Activated CD4-positive, alpha-beta T cell treated with anti-CD3 and anti-CD28 coated beads, Interleukin-2, amount 50 U/mL, for 4 hours (primary cell): ENCODE measurements at regions not wholly inside any gene's neighbourhood (a gene's known extent, or its start where the extent isn't known, plus 50 kb on each side); places are given as distances from the start of the nearest gene placed in this dataset.
"Not testable (repeated sequence)": the region's sequence is repeated elsewhere in the genome, so short reads cannot be mapped to it uniquely, and the experiment has no call there.

Experiments used
- DNase-seq, 2 experiments: peaks; one replicate each; pipeline ENCODE4 v3.0.0-alpha.2; 2020

DNA sequence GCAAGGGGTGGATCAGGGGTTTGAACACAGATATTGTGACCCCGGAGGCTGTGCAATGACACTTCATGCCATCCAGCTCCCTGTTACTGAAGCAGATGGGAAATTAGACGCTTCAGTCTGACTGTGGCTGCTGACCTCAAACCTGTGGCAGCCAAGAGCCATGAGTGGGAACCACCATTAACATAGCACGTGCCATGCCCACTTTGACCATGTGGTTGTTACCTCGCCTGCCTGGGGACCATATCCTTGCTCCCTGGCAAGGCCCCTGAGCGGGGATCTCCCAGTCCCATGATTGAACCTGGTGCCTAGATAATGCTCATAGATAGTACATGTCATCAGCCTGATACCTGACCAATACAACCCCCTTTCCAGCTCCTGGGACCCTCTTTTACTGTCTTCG lies 68.9 kb downstream of the CYP26B1 start:
- DNase-seq = no peak

DNA sequence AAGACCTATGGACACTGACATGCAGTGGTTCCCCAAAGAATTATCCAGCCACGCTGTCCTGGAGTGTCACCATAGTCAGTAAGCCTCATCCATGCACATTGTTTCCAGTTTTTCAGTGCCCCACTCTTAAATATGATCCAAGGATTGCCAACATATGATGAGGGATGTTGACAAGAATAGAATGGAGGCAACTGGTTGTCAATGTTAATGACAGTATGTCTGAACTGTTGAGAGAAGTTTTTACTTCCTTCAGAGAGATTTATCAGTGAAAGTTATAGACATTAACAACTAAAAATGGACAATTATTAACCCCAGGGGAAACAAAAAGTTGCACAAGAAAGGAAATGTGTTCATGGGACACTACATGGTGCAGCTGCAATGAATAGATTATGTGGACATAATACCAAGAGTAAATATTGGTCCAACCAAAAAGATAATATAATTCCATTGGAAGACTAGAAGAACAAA lies 69.9 kb downstream of the CYP26B1 start:
- no peak for DNase-seq

DNA sequence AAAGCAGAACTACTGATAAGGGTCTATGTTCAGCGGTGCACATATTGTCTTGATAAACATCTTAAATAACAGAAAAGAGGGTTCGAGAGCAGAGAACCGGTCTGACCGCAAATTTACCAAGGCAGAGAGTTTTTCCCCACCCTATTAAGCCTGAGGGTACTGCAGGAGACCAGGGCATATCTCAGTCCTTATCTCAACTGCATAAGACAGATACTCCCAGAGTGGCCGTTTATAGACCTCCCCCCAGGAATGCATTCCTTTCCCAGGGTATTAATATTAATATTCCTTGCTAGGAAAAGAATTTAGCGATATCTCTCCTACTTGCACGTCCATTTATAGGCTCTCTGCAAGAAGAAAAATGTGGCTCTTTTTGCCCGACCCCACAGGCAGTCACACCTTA lies 74.3 kb downstream of the CYP26B1 start:
- not testable (repeated sequence) for DNase-seq

DNA sequence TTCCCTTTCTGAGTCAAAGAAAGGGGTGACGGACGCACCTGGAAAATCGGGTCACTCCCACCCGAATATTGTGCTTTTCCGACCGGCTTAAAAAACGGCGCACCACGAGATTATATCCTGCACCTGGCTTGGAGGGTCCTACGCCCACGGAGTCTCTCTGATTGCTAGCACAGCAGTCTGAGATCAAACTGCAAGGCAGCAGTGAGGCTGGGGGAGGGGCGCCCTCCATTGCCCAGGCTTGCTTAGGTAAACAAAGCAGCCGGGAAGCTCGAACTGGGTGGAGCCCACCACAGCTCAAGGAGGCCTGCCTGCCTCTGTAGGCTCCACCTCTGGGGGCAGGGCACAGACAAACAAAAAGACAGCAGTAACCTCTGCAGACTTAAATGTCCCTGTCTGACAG lies 83.5 kb downstream of the CYP26B1 start:
- not testable (repeated sequence) for DNase-seq

DNA sequence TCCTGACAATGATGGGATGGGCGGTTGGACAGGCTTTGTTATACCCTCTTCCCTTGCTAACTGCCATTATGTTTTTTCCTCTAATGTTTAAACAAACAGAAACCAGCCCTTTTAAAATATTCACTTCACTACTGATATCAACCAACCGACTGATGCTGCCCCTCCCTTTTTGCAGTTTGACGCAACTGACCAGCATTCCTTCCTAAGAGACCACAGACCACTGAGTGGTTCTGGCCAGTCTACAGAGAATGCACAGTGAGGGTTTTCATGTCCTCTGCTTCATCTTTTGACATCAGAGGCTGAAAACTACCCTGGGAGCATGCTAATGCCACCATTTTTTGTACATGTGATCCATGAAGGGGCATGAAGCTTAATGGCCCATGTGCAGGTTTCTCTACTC lies 85.3 kb downstream of the CYP26B1 start:
- DNase-seq = no peak

DNA sequence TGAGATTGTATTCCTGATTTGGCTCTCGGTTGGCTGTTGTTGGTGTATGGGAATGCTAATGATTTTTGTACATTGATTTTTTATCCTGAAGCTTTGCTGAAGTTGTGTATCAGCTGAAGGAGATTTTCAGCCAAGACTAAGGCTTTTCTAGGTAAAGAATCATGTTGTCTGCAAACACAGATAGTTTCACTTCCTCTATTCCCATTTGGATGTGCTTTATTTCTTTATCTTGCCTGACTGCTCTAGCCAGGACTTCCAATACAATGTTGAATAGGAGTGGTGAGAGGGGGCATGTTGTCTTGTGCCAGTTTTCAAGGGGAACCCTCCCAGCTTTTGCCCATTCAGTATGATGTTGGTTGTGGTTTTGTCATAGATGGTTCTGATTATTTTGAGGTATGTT lies 90.4 kb downstream of the CYP26B1 start:
- DNase-seq = no peak

DNA sequence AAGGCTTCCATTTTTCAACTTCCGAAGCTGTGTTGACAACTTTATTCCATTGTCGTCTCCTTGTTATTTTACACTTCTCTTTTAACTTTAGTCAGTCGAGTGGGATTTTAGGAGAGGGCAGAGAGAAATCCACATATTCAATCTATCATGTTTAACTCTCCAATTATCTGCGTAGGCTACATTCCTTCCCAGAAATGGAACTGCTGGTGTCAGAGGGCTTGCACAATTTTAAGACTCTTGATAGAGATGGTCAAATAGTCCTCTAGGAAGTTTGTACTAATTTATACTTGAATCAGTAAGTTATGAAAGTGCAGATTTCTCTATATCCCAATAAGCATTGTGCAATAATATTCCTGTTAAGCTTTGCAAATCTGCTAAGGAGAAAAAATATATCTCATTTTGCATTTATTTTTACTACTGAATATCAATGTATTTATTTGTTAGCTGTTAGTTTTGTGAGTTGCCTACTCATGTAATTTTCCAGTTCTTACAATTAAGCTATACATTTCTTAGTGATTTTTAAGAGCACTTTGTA lies 95.6 kb downstream of the CYP26B1 start:
- DNase-seq = no peak

DNA sequence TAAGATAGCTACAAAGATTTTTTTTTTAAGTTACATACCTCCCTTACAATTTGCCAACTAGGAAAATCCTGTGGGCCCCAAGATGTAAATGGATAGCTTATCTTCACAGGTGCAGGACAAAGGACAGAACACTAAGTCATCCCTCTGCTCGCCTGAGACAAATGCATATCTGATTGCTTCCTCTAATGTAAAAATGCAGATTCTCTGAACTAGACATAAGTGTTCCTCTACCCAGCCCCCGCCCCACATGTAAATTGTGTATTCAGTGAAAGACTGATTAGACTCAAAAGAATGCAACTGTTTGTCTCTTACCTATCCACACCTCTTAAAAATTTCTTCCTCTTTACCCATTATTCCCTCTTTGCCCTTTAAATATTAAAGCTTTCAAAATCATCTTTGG lies 96.5 kb downstream of the CYP26B1 start:
- DNase-seq = no peak

DNA sequence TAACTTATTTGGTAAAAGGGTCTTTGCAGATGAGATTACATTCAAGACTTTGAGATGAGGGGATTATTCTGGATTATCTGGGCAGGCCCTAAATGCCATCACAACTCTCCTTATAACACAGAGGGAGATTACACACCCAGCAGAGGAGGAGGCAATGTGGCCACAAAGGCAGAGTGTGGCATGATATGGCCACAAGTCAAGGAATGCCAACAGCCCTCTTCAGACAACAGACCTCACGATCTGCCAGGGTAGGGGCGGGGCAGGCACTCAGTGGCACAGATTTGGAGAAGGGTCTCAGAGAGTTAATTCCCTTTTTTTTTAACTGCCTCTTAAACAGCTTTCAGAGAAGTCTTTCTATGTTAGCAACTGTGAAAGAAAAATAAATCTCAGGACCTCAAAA lies 96.9 kb downstream of the CYP26B1 start:
- DNase-seq = no peak

DNA sequence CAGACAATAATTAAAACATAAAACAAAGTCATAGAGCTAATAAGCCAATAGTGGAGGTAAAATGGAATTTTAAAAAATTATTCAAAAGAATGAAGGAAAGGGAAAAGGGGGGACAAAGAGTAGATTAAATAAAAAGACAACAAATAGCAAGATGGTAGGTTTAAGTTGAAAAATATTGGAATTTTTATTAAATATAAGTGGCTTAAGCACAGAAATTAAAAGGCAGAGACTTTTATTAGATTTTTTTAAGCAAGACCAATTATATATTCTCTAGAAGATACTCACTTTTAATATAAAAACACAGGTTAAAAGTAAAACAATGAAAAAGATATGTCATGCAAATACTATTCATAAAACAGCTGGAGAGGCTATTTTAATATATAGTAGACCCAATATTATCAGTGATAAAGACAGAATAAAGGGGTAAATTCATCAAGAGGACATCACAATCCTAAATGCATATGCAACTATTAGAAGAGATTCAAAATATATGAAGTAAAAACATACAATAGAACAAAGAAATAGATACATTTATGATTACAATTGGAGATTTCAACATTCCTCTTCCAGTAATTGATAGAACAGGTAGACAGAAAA lies 98.7 kb downstream of the CYP26B1 start:
- no peak for DNase-seq

DNA sequence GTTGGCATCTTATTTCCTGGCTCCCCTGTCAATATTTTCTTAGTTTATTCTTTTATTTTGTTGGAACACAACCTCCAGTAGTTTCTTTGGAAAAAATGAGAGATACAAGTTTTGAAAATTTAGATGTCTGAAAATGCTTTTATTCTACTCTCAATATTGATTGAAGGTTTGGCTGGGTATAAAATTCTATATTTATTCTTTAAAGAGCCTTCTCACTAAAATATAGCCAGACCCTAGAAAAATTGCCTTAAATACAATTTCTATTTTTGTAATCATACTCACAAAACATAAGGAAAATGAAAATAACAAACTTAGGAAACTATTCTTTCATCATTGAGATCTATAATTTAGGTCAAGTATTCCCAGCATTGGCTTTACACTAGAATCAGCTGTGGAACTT lies 103.7 kb downstream of the CYP26B1 start:
- DNase-seq = no peak

DNA sequence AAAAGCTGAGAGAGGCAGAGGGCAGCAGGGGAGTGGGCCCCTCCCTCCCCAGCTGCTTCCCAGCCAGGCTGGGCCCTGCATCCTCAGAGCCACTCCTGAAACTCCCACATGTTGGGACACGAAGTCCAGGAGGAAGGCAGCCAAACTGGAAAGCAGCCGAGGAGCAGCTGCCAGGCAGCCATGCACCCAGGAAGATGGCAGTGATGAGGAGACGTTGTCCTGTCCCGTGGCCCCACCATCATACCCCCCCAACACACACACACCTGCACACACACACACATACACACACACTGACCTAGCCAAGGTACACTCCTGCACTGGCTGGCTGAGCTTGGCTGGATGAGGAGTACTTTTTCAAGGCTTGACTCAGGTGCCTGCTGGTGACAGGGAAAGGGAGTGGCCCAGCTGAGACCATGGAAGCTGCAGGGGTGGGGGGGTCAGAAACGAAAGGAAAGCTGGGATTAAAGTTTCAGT lies 106.0 kb downstream of the CYP26B1 start:
- DNase-seq = no peak

DNA sequence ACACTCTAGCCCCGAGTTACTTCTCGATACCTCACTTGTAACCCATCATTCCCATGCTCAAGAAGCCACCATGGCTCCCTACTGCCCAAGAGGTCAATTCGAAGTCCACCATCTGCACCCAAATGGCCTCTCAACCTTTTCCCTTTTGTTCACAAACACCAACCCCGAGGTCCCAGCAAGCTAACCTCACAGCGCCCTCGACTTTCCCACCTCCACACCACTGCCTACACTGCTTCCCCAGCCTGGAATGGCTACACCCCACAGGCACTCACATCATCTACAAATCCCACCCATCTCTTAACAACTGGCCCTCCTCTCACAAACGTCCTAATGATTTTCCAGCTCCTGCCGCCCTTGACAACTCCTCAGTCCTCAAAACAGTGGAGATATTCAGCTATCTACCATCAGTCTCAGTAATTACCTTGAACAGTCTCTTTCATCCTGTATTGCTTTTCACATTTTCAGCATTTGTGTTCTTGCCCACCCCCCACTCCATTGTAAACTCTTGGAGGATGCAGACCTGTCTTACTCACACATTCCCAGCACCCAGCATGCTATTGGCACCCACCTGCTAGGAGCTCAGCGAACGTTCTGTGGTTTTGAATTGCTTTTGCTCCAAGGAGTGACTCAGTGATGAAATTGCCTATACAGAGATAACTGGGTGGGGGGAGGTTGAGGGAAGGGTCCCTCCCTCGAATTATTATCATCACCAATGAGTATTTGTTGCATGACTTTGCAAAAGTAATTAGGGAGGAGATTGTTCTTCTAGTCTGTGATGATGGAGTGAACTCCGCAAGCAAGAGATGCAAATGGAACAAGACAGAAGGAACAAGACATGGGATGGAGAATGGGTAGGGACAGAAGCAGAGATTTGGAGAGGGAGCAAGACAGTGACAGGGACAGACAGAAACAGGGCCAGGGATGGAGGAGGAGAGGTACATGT lies 106.8 kb downstream of the CYP26B1 start:
- DNase-seq = no peak

DNA sequence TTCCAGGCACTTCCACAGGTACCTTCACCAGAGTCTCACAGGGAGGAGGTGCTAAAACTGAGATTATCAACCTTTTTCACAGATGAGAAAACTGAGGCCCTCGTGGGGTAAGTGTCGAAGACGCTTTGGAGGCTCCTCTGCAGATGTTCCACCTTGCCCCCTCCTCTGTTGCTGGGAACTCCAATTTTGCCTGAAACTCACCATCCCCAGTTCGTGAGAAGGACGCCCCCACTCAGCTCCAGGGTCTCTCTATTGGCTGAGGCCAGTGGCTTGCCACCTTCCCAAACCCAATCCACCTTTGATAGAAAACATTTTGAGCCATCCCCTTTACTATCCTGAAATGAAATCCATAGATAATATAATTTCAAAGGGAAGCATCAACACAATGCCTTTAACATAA lies 109.1 kb downstream of the CYP26B1 start:
- no peak for DNase-seq

DNA sequence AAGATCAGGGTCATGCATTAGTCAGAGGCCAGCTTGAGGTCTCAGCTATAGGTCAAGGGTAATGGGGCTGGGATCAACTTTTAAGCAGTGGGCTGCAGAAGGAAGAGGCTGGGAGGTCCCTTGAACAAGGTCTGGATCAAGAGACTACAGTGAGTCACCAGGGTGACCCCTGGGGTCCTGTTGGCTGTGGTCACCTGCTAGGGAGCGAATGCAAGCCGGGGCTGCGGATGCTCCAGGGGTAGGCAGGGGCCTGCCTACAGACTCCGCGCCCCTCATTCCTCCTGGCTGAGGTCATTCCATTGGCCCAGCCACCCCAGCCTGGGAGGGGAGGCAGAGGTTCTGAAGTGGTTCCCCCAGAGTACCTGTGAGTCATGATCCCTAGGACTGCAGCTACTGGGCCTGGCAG lies 110.4 kb downstream of the CYP26B1 start:
- DNase-seq = no peak

DNA sequence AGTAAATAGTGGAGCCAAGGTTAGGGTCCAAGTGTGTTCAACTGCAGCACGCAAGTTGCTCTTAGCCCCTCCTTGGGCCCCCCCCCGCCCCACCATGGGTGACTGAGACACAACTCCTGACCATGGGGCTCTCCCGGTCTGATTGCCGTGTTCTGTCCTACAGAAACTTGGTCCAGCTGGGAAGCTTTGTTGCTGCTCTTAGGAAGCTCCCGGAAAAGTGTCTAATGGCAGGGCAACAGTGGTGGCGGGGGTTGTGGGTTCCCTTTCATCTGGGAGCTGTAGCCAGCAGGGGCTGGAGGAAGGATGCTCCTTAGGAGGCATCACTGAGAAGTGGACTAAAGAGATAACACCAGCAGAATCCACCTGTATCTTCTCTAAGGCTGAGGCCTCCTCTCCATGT lies 111.1 kb downstream of the CYP26B1 start:
- DNase-seq = no peak

DNA sequence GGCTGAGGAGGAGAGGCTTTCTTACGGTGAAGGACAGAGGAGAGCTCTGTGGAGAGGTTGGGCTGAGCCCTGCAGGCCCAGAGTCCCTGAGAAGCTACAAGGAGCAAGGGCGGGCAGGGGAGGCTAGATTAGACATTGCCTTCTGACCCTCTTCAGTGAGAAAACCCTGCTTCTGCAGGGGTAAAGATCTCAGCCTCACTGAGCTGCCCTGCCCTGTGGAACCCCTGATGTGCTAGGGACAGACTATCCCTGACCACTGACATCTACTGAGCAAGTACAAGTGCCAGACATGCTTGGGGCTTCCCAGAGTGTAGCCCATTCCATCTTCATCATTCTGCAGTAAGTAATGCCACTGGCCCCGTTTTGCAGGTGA lies 111.5 kb downstream of the CYP26B1 start:
- no peak for DNase-seq

DNA sequence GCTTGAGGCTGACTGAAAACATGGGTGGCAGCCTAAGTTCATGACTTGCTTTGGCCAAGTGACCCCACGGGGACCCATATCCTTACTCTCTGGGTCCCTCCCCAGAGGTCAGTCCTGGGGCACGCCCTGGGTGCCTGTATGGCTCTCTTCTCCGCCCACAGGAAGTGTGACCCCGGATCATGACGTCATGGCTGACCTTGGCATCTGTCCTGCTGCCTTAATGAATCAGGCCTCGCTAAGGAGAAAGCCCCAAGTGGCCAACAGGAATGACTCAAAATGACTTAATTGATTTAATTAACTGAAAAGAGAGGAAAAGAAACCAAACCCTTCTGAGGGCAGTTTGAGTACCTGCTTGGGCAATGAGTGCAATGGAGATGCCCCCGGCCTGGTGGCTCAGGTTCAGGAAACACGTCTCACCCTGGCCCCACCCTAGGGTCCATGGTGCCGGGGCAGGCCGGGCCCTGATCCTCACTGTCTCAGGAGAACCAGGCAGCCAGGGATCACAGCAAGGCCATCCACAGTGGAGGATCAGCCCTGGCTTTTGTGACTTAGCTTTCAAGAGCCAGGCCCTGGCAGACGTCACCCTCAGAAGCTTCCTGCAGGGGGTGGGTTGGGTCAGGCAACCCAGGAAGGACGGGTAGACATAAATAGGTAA lies 112.0 kb downstream of the CYP26B1 start:
- no peak for DNase-seq

DNA sequence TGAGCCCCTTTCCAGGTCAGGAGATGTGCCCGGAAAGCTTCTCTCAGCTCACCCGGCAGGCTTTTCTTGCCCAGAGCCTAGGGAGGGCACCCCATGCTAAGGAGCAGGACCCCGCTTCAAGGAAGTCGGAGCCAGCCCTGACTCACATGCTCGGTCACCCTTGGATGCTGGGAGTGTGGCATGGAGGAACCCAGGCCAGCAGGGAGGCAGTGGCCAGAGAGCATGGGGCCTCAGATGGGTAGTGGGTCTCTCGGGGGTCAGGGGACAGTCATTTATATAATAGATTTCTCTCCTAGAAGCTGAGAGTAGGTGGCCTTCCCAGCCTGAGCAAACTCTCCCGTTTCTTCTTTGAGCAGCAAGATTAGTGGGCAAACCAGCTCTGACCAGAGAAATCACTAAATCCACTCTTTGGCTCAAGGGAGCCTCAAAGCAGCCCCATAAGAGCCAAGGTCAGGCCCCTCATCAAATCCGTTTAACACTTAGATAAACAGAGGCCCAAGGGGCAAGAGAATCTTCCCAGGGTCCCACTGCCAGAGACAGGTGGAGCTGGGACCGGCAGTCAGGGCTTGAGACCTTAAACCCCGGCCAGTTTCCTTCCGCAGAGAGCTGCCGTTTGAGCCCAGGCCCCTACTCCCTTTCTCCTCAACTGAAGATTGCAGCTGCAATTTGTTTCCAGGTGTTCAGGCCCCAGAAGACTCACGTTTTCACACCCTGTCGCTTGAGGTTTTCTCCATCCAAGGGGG lies 113.1 kb downstream of the CYP26B1 start:
- DNase-seq = no peak

DNA sequence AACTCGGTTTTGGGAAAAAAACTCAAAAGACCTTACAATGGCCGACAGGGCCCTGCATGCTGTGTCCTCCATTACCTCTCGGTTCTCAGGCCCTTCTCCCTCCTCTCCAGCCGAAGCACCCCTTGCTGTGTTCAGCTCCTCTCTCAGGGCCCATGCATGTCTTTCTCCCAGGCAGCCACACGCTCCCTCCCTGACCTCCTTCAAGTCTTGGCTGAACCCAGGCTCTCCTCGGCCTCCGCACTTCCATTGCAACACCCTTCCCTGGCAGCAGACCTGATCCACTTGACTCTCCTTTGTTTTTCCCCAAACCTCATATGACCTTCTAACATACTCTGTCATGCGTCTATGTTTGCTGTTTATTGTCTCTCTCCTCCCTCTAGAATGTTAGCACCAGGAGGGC lies 114.0 kb downstream of the CYP26B1 start:
- DNase-seq = no peak

DNA sequence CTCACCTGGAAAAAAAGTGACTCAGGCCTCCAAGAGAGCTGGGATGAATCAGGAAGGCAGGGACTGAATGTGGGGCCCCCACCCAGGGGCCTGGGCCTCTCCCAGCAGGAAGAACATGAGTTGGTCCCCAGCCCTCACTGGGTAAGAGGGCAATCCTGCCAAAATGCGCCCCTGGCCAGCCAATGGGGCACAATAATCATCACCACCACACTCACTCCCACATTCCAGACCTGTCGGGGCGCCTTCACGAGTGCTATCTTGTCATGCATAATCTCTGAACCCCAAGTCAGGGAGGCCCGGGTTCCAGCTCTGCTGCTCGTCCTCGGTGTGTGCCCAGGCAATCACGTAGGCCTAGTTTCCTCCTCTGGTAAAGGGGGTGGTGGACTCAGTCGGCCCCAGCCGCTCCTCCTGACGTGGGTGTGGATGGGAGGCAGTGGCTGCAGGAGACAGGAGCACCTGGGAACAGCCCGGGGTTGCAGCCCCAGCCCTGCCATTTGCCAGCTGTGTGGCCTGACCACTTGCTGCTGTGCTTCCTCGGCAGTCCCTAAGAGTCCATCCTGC lies 115.1 kb downstream of the CYP26B1 start:
- no peak for DNase-seq

DNA sequence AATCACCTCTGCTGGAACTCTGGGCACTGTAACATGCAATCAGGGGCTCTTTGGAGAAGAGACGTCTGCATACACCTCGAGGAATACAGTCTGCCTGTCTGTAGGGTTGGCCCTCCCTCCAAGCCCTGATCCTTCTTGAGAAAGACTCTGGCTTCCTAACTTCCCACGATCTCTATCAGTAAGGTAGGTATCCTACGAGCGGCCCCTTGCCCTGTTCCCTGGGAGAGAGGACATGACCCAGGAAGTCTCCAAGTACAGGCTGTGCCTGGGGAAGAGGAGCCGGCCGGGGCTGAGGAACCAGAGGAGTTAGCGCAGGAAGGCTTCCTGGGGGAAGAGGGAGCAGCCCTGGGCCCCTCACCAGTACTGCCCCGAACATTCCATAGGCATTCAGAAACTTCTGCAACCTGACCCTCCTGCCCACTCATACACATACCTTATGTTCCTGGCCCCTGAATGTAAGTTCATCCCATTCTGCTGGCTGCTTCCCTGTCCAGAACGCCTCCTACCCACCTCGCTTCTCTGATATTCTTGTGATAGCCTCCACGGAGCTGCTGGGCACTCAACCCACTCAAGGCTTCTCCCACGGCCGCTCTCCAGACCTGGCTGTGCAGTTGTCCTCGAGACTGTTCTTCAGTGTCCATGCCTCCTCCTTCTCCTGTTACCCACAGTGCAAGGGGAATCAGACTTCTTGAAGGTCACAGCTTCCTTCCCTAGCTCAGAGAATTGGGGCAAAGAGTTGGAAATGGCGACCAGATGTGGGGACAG lies 116.1 kb downstream of the CYP26B1 start:
- no peak for DNase-seq
